ENCODE measurements at regions not wholly inside any gene's neighbourhood (a gene's known extent, or its start where the extent isn't known, plus 50 kb on each side); places are given as distances from the start of the nearest gene placed in this dataset.

DNA sequence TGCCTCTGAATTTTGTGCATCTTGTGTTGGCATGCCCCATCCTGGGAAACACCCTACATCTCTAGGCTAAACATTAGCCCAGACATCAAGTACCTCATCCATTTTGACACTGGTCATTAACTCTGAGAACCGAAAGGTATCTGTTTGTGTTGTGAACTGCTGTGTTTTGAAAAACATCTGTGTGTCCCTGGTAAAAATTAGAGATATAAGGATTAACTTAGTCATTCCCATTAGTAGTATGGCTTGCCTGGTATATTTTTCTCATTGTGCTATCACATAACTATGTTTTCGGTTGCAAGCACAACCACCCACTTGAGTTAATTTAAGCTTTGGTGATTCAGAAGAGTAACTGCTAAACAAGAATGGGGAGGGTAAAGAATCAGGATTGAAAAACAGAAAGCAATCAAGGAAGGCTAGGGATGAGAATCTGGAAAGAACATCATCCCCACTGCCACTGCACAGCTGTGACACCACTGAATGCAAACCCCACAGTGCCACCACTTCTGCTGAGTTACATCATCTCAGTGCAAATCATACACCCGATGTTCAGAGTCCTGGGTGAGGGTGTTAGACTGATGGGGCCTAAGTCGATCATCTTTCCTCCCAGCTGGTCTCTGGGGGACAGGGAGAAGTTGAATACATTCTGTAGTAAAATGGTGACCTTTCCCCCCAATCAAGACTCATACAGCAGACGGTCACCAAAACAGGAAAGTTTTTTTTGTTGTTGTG lies 234.0 kb downstream of the EPHA4 start:
- TF ChIP-seq, protein P1, sequence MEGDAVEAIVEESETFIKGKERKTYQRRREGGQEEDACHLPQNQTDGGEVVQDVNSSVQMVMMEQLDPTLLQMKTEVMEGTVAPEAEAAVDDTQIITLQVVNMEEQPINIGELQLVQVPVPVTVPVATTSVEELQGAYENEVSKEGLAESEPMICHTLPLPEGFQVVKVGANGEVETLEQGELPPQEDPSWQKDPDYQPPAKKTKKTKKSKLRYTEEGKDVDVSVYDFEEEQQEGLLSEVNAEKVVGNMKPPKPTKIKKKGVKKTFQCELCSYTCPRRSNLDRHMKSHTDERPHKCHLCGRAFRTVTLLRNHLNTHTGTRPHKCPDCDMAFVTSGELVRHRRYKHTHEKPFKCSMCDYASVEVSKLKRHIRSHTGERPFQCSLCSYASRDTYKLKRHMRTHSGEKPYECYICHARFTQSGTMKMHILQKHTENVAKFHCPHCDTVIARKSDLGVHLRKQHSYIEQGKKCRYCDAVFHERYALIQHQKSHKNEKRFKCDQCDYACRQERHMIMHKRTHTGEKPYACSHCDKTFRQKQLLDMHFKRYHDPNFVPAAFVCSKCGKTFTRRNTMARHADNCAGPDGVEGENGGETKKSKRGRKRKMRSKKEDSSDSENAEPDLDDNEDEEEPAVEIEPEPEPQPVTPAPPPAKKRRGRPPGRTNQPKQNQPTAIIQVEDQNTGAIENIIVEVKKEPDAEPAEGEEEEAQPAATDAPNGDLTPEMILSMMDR (IDR thresholded peaks at IDR 0.05 in 2 of 3, conservative IDR thresholded peaks at IDR 0.05 in 1 of 3; ENCODE audit: insufficient read depth in 2 of 3, low read depth in 1 of 3, low read length in 3 of 3) = no peak
- TF ChIP-seq SMAD1 (IDR thresholded peaks at IDR 0.05; ENCODE audit: low read depth, low read length, partially characterized antibody) (no peak), TARDBP (IDR thresholded peaks at IDR 0.05) (no peak), PHF21A (IDR thresholded peaks at IDR 0.05; ENCODE audit: borderline replicate concordance, low read depth) (no peak), RNF2 (IDR thresholded peaks at IDR 0.05) (no peak), ZNF217 (CRISPR knock-in tag; IDR thresholded peaks at IDR 0.05) (no peak), ZNF274 (IDR thresholded peaks at IDR 0.05; ENCODE audit: borderline replicate concordance, low read depth, low read length) (no peak), LEF1 (IDR thresholded peaks at IDR 0.05) (no peak), CHCHD3 (CRISPR knock-in tag; IDR thresholded peaks at IDR 0.05) (no peak), ZNF76 (CRISPR knock-in tag; IDR thresholded peaks at IDR 0.05; ENCODE audit: borderline replicate concordance) (no peak), TAF1 (IDR thresholded peaks at IDR 0.05; ENCODE audit: control insufficient read depth, extremely low read depth, insufficient read depth, low read length, severe bottlenecking) (no peak)
- TF ChIP-seq, protein P2, sequence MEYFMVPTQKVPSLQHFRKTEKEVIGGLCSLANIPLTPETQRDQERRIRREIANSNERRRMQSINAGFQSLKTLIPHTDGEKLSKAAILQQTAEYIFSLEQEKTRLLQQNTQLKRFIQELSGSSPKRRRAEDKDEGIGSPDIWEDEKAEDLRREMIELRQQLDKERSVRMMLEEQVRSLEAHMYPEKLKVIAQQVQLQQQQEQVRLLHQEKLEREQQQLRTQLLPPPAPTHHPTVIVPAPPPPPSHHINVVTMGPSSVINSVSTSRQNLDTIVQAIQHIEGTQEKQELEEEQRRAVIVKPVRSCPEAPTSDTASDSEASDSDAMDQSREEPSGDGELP (CRISPR knock-in tag; IDR thresholded peaks at IDR 0.05; ENCODE audit: borderline replicate concordance) = no peak

Data from K562 (cell line).